WTC11 (cell line): ENCODE measurements at regions not wholly inside any gene's neighbourhood (a gene's known extent, or its start where the extent isn't known, plus 50 kb on each side); places are given as distances from the start of the nearest gene placed in this dataset.

Experiments
- ATAC-seq: fragments of 200-7000 bp; cut with Tn5 transposase; 2 replicates; pipeline ENCODE4 v1.10.0; 2021; ENCODE audit warnings: mild to moderate bottlenecking, moderate library complexity
- CTCF ChIA-PET: fragments of 300-600 bp; sonication (Branson Sonifier 250); formaldehyde crosslinking; loops from one replicate; lab custom pipeline; 2021; ENCODE audit warnings: antibody characterized with exemption; lab: Charles Lee
- POLR2A ChIA-PET: fragments of 350-600 bp; sonication (Branson Sonifier 250); formaldehyde crosslinking; loops from one replicate; lab custom pipeline; 2021; ENCODE audit warnings: antibody characterized with exemption; lab: Charles Lee
- DNase-seq: peaks from one replicate; pipeline ENCODE4 v3.0.0; 2021; ENCODE audit warnings: low spot score
- H3K27ac Mint-ChIP-seq: 2 replicates; pipeline ENCODE4 v1.8.0; 2021; ENCODE audit warnings: mixed read lengths
- H3K27me3 Mint-ChIP-seq: 2 replicates; pipeline ENCODE4 v1.8.0; 2021; ENCODE audit warnings: low read depth, mild to moderate bottlenecking, moderate library complexity, mixed read lengths
- H3K36me3 Mint-ChIP-seq: 2 replicates; pipeline ENCODE4 v1.8.0; 2021; ENCODE audit warnings: mixed read lengths
- H3K4me1 Mint-ChIP-seq: 2 replicates; pipeline ENCODE4 v1.8.0; 2022; ENCODE audit warnings: mixed read lengths
- H3K4me3 Mint-ChIP-seq: 2 replicates; pipeline ENCODE4 v1.8.0; 2021; ENCODE audit warnings: mild to moderate bottlenecking, moderate library complexity, mixed read lengths
- H3K9me3 Mint-ChIP-seq: 2 replicates; pipeline ENCODE4 v1.8.0; 2021; ENCODE audit warnings: mixed read lengths
- AFF4 ChIP-seq: sonication (generic); formaldehyde crosslinking; IDR thresholded peaks from 2 replicates; pipeline ENCODE4 v1.8.1; 2023; ENCODE audit warnings: mild to moderate bottlenecking, missing genetic modification reagents, borderline replicate concordance
- CDX4 ChIP-seq: fragments of 250-450 bp; sonication (Bioruptor Pico); IDR thresholded peaks from 2 replicates; pipeline ENCODE4 v1.9.0; 2021; ENCODE audit warnings: moderate library complexity, mild to moderate bottlenecking, inconsistent platforms, borderline replicate concordance
- CTCF ChIP-seq: fragments of 200-600 bp; IDR thresholded peaks from 2 replicates; pipeline ENCODE4 v1.8.0; 2022; ENCODE audit warnings: antibody characterized with exemption
- NR2C2 ChIP-seq: sonication (generic); formaldehyde crosslinking; IDR thresholded peaks from 2 replicates; pipeline ENCODE4 v1.8.0; 2022; ENCODE audit warnings: mild to moderate bottlenecking, missing genetic modification reagents
- PRDM15 ChIP-seq: sonication (generic); formaldehyde crosslinking; IDR thresholded peaks from 2 replicates; pipeline ENCODE4 v1.8.0; 2022; ENCODE audit warnings: missing genetic modification reagents
- PRRX2 ChIP-seq: fragments of 250-450 bp; sonication (Bioruptor Pico); IDR thresholded peaks from 2 replicates; pipeline ENCODE4 v1.8.0; 2021; ENCODE audit warnings: mild to moderate bottlenecking
- SMAD3 ChIP-seq: sonication (generic); formaldehyde crosslinking; IDR thresholded peaks from 2 replicates; pipeline ENCODE4 v1.8.0; 2022; ENCODE audit warnings: missing genetic modification reagents, mild to moderate bottlenecking, borderline replicate concordance
- TP53 ChIP-seq: sonication (generic); formaldehyde crosslinking; IDR thresholded peaks from 2 replicates; pipeline ENCODE4 v1.8.1; 2023; ENCODE audit warnings: mild to moderate bottlenecking, missing genetic modification reagents
- ZNF121 ChIP-seq: sonication (generic); formaldehyde crosslinking; IDR thresholded peaks from 2 replicates; pipeline ENCODE4 v1.8.0; 2023; ENCODE audit warnings: missing genetic modification reagents
- ZNF416 ChIP-seq: fragments of 250-450 bp; sonication (Bioruptor Pico); IDR thresholded peaks from 2 replicates; pipeline ENCODE4 v1.9.0; 2021; ENCODE audit warnings: mild to moderate bottlenecking, inconsistent platforms

DNA sequence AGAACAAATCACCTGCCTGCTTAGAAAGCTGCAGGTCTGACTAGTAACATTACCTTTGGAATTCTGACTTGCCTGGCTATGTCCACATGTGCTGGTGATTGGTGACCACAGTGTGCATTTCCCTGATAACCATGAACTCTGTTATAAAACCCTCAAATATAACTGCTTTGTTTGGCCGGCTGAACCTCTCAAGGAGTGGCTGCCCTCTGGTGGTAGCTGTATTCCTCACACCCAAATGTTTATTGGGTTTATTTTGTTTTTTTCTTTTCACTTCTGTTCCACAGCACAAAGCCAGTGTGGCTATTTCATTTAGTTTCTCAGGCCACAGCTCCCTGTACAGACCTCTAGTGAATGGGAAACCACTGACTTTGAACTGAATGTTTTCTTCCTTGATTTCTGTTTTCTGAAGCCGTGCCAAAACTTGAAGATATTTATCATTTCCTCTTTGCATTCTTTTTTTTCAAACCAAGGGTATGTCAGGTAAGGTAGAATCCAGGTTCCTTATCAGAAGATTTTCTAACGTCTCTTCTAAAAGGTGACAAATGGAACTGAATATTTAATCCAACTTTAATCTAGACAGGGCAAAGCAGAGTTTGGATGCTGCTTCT lies 549.0 kb upstream of the VRK2 start:
- POLR2A ChIA-PET = no interaction called here
- H3K4me1 Mint-ChIP-seq = peaks cover 9% of the 10 kb centered on the region
- no peak overlapping the region for H3K27ac Mint-ChIP-seq
- peaks cover 11% of the 10 kb centered on the region for H3K9me3 Mint-ChIP-seq
- TF ChIP-seq CTCF (peak; percentile 71), NR2C2 (CRISPR knock-in tag) (no peak), SMAD3 (CRISPR knock-in tag) (no peak), TP53 (no peak)
- peak; percentile 49 for DNase-seq
- peak; percentile 67 for ATAC-seq
- no peaks in the 10 kb centered on the region for H3K27me3 Mint-ChIP-seq
- peaks cover 3% of the 10 kb centered on the region; the same call in 1 of the 2 replicates for H3K36me3 Mint-ChIP-seq
- CTCF ChIA-PET = interaction anchor here (1.0 to 1.6 kb wide), 6 partner anchors 11 to 512 kb away, joined by 3 to 8 read pairs (median 4); no protein-coding TSS in a partner anchor
- H3K4me3 Mint-ChIP-seq = no peak overlapping the region

DNA sequence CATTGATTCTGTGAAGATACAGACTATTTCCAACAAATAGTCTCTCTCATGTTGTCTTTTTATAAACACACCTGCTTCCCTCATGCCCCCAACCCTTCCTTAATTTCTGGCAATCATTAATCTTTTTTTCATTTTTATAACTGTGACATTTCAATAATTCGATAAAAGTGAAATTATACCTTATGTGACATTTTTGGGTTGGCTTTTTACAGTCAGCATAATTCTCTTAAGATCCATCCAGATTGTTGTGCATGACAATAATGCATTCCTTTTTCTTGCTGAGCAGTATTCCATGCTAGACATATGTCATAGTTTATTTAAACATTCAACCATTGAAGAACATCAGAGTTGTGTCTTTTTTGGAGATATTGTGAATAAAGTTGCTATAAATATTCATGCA lies 541.8 kb upstream of the VRK2 start:
- no peak overlapping the region for H3K4me3 Mint-ChIP-seq
- no peak for TF ChIP-seq PRDM15 (CRISPR knock-in tag)
- no peak for TF ChIP-seq PRRX2 (CRISPR knock-in tag)
- TF ChIP-seq, all 79 proteins: peak for 0
- Mint-ChIP-seq H3K9me3 (no peaks in the 10 kb centered on the region), H3K36me3 (no peaks in the 10 kb centered on the region), H3K4me1 (peaks cover 6% of the 10 kb centered on the region), H3K27me3 (no peaks in the 10 kb centered on the region), H3K27ac (no peak overlapping the region)
- no peak for DNase-seq
- ATAC-seq = no peak
- ChIA-PET POLR2A (no interaction called here), CTCF (no interaction called here)

DNA sequence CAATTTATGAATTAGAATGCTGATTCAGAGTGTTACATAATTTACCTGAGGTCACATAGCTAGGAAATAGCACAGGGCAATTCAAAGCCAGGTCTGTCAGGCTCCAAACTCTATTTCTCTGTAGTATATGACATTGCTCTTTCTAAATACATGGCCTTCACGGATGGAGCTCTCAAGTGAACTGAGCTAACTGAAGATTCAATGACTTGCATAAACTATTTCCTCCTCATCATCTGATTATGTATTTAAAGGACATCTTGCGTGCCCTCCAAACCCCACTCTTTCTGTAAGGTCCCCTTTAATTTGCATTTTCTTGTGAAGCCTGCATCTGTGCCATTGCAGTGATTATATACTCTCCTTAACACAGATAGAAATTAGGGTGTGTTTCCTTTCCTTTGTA lies 537.4 kb upstream of the VRK2 start:
- TF ChIP-seq AFF4 (CRISPR knock-in tag) = no peak
- TF ChIP-seq ZNF121 (CRISPR knock-in tag) = no peak
- no peak for TF ChIP-seq CDX4 (CRISPR knock-in tag)
- TF ChIP-seq ZNF416 = no peak
- TF ChIP-seq, all 79 proteins: peak for 0
- H3K27me3 Mint-ChIP-seq = no peaks in the 10 kb centered on the region
- CTCF ChIA-PET = interaction anchor here (1.0 to 2.2 kb wide), 2 partner anchors 11 to 713 kb away, joined by 3 to 8 read pairs; no protein-coding TSS in a partner anchor
- H3K36me3 Mint-ChIP-seq = no peaks in the 10 kb centered on the region
- H3K9me3 Mint-ChIP-seq = no peaks in the 10 kb centered on the region
- POLR2A ChIA-PET = no interaction called here
- DNase-seq (no peak), ATAC-seq (no peak)
- H3K4me1 Mint-ChIP-seq = no peaks in the 10 kb centered on the region
- H3K27ac Mint-ChIP-seq = no peak overlapping the region
- H3K4me3 Mint-ChIP-seq = no peak overlapping the region
